ENCODE measurements at regions not wholly inside any gene's neighbourhood (a gene's known extent, or its start where the extent isn't known, plus 50 kb on each side); places are given as distances from the start of the nearest gene placed in this dataset.

DNA sequence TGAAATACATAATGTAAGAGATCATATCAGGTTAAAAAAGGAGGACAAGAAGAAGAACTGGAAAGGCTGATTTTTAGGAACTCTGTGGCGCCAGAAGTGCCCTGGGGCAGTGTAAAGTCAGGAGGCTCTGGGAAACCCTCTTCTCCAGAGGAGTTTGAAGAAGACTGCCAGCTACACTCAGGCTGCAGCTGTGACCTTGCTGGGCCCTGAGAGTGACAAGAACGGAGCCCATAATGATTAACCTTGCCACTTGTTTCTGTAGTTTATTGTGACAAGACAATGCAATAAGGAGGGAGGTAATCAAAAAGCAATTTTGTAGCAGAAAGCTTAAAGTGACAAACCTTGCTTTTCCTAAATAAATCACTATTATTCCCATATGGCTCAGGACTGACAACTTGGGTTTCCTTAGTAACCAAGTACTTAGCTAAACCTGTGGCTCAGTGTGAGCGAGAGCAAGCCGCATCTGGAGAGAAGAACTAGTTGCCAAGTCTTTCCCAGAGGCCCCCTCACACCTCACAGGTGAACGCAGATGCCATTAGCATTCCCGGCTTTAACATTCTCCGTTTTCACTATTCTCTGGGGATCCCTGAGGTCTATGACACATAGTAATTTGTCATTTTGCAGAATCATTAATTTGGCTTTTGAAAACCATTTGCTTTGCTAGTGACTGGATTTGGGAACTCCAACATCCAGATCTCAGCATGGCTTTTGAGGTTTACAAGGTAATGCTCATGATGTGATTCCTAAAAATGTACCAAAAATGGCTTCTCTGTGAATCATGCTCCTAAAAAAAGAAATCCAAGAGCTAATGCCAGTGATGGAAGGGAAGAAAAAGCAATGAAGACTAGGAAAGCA is 115.9 kb downstream of the OMA1 start:
- no peak for DNase-seq

- no peak for DNase-seq
Measured at GRCh38 chr1:58426918-58427317, 119.6 kb downstream of the OMA1 start.

GRCh38 chr1:58422436-58422835 is 124.1 kb downstream of the OMA1 start:
- no peak for DNase-seq

DNA sequence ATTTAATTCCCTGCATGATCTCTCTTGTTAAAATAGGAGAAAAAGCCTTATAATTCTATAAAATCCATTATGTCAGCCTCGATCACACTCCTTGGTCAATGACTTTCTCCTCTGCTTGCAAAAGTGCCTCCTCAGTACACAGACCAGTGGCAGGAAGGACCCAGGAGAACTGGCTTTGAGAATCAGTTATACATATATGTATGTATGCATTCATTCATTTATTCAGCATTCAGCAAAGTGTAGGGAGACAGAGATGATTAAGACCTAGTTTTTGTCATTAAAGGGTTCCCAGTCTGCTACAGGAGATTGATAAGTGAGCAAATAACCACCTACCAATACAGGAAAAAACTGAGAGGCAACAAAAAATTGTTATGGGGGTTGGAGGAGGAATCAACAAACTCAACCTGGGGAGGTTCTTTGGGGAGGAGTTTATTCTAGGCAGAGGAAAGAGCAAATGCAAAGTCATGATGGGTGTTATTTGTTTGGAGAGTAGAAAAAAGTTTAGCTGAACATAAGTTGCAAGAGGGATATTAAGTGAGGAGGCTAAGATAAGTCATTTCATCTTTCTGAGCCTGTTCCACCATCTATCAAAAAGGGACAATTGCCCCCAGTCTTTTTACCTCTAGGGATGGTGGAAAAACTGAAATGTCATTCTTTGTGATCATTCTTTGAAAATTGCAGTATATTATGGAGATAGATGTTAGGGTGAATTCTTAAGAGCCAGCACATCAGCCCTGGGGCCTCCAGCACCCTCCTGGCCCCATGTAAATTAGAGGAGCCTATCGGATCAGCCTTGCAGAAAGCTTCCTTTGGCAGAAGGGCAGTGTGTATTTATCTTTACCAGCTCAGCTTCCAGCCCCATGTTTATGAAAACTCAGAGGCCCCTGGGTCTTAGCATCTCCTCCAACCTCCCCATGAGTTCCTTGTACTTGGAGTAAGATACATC is 128.0 kb downstream of the OMA1 start:
- DNase-seq, result no peak

DNA sequence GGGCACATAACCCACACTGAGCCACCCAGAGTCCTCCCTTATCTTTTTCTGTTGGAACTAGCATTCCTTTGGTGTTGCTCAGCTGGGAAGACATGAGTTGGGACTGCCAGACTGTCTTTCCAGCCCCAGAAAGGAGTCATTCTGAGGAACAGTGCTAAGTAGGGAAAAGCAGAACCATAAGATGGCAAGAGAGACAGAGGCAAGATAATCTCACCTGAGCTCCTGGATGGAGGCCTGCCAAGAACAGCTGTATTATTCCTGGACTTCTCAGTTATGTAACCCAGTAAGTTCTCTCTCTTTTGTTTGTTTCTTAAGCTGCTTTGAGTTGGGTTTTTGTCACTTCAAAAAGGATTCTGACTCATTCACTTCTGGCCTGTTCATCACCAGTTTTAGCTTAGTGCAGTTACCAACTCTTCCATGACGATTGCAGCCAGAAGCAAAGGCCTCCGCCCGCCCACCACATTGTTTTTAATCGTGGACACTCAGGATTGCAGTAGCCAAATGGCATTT is 134.4 kb downstream of the OMA1 start:
- no peak for DNase-seq

DNA sequence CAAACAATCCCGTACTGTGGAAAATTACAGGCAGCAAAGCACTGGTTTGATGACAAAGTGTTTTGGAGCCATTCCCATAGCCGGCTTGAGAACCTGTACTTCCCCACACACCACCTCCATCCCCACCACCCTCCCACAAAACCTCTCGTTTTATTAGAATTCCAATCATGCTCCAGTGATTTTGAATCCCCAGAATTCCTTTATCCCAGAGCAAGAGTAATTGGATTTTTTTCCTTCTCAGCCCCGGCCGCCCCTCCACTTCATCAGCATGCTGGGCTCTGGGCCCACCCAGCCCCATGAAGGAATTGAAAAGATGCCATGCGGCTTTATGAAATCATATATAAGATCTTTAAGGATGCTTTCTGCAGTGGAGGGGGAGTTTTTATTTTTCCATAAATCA is 136.6 kb downstream of the OMA1 start:
- no peak for DNase-seq

GRCh38 chr1:58409336-58409735 is 137.2 kb downstream of the OMA1 start:
- no peak for DNase-seq

DNA sequence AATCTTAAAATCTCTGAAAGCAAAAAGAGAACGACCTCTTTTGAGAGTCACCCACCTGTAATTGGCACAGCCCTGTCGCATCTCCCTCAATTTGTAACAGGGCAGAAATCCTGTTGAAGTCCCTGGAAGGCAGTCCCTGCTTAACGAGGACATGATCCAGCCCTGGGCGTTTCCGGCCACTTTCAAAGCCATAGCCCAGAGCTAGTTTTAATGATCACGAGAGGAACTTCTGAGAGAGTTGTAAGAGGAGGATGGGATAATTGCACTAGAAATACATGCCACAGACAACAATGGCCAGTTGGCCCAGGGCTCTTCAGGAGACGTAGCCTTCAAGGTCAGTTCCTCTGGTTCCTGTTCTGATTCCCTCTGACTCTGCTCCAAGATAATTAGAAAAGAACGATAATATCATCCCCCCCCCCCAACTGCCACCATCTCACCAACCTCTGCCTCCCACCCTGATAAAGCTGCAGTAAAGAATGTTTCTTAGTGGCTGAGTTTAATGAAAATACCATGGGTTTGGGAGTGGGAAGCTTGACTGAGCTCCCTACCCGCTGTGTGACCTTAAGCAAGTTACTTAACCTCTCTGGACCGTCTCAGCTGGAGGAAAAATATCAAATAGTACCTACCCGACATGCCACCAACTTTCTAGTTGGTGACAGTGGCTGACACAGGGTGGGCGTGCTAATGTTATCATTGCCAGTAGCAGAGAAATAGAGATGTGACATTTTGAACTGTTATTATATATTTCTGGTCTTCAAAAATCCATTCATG is 140.0 kb downstream of the OMA1 start:
- DNase-seq, result no peak

- no peak for DNase-seq
Measured at GRCh38 chr1:58405660-58406059, 140.9 kb downstream of the OMA1 start.

DNA sequence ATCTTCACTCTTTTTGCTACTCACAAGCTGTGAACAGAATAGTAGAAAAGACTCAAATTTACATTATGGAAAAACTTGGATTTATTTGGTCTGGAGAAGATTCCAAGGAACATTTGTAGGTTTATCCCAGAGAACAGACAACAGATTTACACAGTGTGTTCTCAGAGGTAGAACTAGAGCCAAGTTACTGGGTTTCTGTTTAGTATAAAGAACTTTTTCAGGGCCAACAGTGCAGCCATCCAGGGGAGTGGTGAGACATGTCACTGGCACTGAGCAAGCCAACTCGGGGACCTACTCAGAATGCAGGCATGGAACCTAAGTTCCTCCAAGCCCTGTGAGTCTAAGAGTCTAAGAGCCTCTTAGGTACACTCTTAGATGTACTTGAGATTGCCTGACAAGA is 142.6 kb downstream of the OMA1 start:
- DNase-seq, result no peak

GRCh38 chr1:58402444-58402843 is 144.1 kb downstream of the OMA1 start:
- DNase-seq, result no peak

DNA sequence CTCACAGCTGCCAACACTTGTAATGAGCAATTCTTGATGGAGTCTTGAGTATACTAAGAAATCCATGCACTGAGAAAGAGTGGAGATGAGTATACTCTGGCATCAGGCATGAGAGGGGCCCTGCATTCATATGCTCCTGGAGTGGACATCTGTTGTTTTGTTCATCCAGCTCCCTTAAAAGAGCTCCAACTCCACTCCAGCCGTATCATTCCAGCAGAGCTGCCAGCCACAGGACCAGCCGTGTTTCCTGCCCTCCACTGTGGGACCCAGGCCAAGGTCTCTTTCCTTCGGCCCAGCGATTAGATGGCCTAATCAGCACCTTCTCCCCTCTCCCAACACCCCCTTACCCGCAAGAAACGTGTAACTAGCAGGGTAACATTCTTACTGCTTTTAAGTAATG is 144.5 kb downstream of the OMA1 start:
- no peak for DNase-seq

- no peak for DNase-seq
Measured at GRCh38 chr1:58399176-58399575, 147.3 kb downstream of the OMA1 start.

GRCh38 chr1:58398714-58399113 is 147.8 kb downstream of the OMA1 start:
- no peak for DNase-seq

DNA sequence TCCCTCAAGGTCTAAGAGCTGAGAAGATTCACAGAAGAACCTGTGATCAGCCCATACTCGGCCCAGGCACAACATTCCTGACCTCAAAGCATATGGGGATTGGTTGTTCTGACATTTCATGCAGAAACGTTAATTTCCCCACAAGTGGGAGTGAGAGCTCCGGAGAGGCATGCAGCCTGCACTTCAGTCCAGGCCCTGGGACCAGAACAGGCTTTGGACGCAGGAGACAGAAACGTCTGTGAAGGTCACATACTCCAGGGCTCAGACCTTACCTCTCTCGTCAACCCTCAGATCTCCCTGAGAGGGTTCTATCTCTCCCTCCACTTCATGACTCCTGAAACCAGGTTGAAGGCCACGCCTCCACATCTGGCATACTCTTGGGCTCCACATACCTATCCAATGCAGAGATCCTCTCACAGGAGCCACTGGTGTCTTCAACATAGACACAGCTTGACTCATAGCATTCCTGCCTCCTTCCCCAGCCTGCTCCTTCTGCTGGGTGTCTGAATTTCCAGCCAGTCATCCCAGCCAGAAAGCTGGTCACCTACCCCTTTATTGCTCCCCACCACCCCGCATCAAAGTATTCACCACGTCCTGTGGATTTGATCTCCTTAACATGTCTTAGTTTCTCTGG is 149.2 kb downstream of the OMA1 start:
- no peak for DNase-seq

- DNase-seq, result no peak
Measured at GRCh38 chr1:58396150-58396549, 150.4 kb downstream of the OMA1 start.

- no peak for DNase-seq
Measured at GRCh38 chr1:58395355-58395754, 151.2 kb downstream of the OMA1 start.

- no peak for DNase-seq
Measured at GRCh38 chr1:58392083-58392482, 154.4 kb downstream of the OMA1 start.

DNA sequence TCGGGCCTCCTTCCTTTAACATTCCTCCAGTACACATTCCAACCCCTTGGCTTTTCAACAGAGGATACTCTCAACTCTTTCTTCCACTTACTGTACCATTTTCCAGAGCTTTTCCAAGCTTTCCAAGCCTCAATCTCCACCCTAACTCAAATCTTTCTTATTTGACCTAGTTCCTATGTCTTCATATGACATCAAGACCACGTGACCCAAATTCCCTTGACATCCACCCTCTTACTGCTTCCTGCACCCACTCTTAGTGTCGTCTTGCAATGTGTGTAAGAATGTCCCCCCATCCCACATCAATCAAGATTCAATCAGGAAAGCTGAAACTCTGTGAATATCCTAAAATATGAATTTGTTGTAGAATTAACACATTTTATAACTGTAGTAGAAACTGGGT is 155.0 kb downstream of the OMA1 start:
- DNase-seq, result no peak

GRCh38 chr1:58391056-58391455 is 155.5 kb downstream of the OMA1 start:
- no peak for DNase-seq

- no peak for DNase-seq
Measured at GRCh38 chr1:58390091-58390490, 156.4 kb downstream of the OMA1 start.

- no peak for DNase-seq
Measured at GRCh38 chr1:58380345-58380744, 166.2 kb downstream of the OMA1 start.

Data from RPMI8226 (cell line).